ENCODE measurements at regions not wholly inside any gene's neighbourhood (a gene's known extent, or its start where the extent isn't known, plus 50 kb on each side); places are given as distances from the start of the nearest gene placed in this dataset.

DNA sequence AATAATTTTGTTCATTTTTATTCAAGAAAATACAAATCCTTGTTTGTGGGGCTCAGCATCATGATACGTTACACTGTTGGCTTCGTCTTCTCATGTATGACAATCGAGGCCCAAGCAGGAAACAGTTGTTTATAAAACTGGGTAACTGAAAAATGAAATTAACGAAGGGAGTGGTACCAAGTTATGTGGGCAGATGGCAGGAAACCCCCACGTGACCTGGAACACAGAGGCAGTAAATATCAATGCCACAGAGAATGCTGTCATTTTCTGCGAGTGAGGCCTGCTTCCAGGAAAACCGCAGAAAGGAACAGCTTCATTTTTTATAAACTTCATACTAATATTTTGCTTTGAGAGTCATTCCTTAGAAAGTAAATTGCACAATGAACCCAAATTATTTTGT lies 201.0 kb upstream of the ADARB2 start:
- TF ChIP-seq, protein P1, sequence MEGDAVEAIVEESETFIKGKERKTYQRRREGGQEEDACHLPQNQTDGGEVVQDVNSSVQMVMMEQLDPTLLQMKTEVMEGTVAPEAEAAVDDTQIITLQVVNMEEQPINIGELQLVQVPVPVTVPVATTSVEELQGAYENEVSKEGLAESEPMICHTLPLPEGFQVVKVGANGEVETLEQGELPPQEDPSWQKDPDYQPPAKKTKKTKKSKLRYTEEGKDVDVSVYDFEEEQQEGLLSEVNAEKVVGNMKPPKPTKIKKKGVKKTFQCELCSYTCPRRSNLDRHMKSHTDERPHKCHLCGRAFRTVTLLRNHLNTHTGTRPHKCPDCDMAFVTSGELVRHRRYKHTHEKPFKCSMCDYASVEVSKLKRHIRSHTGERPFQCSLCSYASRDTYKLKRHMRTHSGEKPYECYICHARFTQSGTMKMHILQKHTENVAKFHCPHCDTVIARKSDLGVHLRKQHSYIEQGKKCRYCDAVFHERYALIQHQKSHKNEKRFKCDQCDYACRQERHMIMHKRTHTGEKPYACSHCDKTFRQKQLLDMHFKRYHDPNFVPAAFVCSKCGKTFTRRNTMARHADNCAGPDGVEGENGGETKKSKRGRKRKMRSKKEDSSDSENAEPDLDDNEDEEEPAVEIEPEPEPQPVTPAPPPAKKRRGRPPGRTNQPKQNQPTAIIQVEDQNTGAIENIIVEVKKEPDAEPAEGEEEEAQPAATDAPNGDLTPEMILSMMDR (conservative IDR thresholded peaks at IDR 0.05): no peak
- no peak for TF ChIP-seq ZFX (IDR thresholded peaks at IDR 0.05)

Measured in C4-2B (cell line).